Bronchial epithelial cell (primary cell): ENCODE measurements at regions not wholly inside any gene's neighbourhood (a gene's known extent, or its start where the extent isn't known, plus 50 kb on each side); places are given as distances from the start of the nearest gene placed in this dataset.

Experiments
- DNase-seq: peaks from one replicate; pipeline ENCODE4 v3.0.0-alpha.2; 2010; ENCODE audit warnings: low read depth
- FAIRE-seq: peaks from 2 replicates; lab custom pipeline; 2011; peaks lifted over from hg19 to GRCh38; lab: Jason Lieb, UNC
- H3K27me3 ChIP-seq: 2 replicates; pipeline ENCODE4 v1.5.1; 2011; ENCODE audit warnings: low read length; ENCODE audit not compliant: control insufficient read depth, insufficient read depth
- H3K36me3 ChIP-seq: 2 replicates; pipeline ENCODE4 v1.5.1; 2011; ENCODE audit warnings: low read length; ENCODE audit not compliant: control insufficient read depth, insufficient read depth
- H3K4me3 ChIP-seq: 2 replicates; pipeline ENCODE4 v1.5.1; 2011; ENCODE audit warnings: mild to moderate bottlenecking, low read depth, low read length, control low read depth
- CTCF ChIP-seq: IDR thresholded peaks from 2 replicates; pipeline ENCODE4 v1.5.1; 2011; ENCODE audit warnings: mild to moderate bottlenecking, moderate library complexity, low read length, control low read depth, inconsistent platforms; ENCODE audit not compliant: insufficient read depth, severe bottlenecking

GRCh38 chr19:31937983-31938382, 407.4 kb upstream of the ZNF507 start:
- no peak for TF ChIP-seq CTCF
- no peak for DNase-seq
- H3K27me3 ChIP-seq, result no peaks in the 10 kb centered on the region
- H3K36me3 ChIP-seq, result no peaks in the 10 kb centered on the region
- no peak overlapping the region for H3K4me3 ChIP-seq
- no peak for FAIRE-seq

GRCh38 chr19:31938675-31939074, 406.7 kb upstream of the ZNF507 start:
- H3K27me3 ChIP-seq, result no peaks in the 10 kb centered on the region
- no peak for FAIRE-seq
- no peaks in the 10 kb centered on the region for H3K36me3 ChIP-seq
- no peak for DNase-seq
- no peak overlapping the region for H3K4me3 ChIP-seq
- TF ChIP-seq CTCF, result no peak

- no peak for FAIRE-seq
- Histone ChIP-seq H3K27me3 (no peaks in the 10 kb centered on the region), H3K4me3 (no peak overlapping the region), H3K36me3 (no peaks in the 10 kb centered on the region)
- DNase-seq, result no peak
- TF ChIP-seq CTCF, result no peak
Measured at GRCh38 chr19:31940396-31940795, 405.0 kb upstream of the ZNF507 start.

- DNase-seq, result no peak
- no peak for TF ChIP-seq CTCF
- Histone ChIP-seq H3K36me3 (no peaks in the 10 kb centered on the region), H3K4me3 (no peak overlapping the region), H3K27me3 (no peaks in the 10 kb centered on the region)
- no peak for FAIRE-seq
Measured at GRCh38 chr19:31943191-31943661, 402.2 kb upstream of the ZNF507 start.

- H3K27me3 ChIP-seq, result no peaks in the 10 kb centered on the region
- H3K4me3 ChIP-seq, result no peak overlapping the region
- FAIRE-seq (no peak), DNase-seq (no peak)
- TF ChIP-seq CTCF, result no peak
- no peaks in the 10 kb centered on the region for H3K36me3 ChIP-seq
Measured at GRCh38 chr19:31943778-31944177, 401.6 kb upstream of the ZNF507 start.

GRCh38 chr19:31944326-31944725, 401.1 kb upstream of the ZNF507 start:
- TF ChIP-seq CTCF, result no peak
- H3K27me3 ChIP-seq, result no peaks in the 10 kb centered on the region
- FAIRE-seq (no peak), DNase-seq (no peak)
- no peak overlapping the region for H3K4me3 ChIP-seq
- no peaks in the 10 kb centered on the region for H3K36me3 ChIP-seq
